SK-N-SH (cell line): ENCODE measurements at regions not wholly inside any gene's neighbourhood (a gene's known extent, or its start where the extent isn't known, plus 50 kb on each side); places are given as distances from the start of the nearest gene placed in this dataset.

Source experiments
- CTCF ChIA-PET: fragments of 300-600, 350-600 bp; formaldehyde crosslinking; extraction: SDS; loops from one replicate; lab custom pipeline; 2021; lab: Yijun Ruan, JAX
- POLR2A ChIA-PET: fragments of 350-600 bp; sonication (Branson Sonifier 250); formaldehyde crosslinking; extraction: SDS; loops from one replicate; lab custom pipeline; 2020; ENCODE audit warnings: antibody characterized with exemption, inconsistent platforms; lab: Yijun Ruan, JAX
- DNase-seq: peaks from one replicate; pipeline ENCODE4 v3.0.0; 2012
- H2AFZ ChIP-seq: fragments of 200-600 bp; sonication (generic); 2 replicates; pipeline ENCODE4 v1.8.1; 2016; ENCODE audit warnings: antibody characterized with exemption, mild to moderate bottlenecking, low read depth
- H3F3A ChIP-seq: fragments of 200-600 bp; sonication (generic); replicated peaks from 2 replicates; pipeline ENCODE3; 2016; ENCODE audit warnings: antibody characterized with exemption, mild to moderate bottlenecking; ENCODE audit not compliant: insufficient read depth
- H3K27ac ChIP-seq, 2 experiments: fragments of 200-500 bp in 1 of 2; fragments of 200-600 bp in 1 of 2; sonication (Bioruptor generic) in 1 of 2; sonication (generic), shearing (Covaris generic) in 1 of 2; 2 replicates each; pipeline versions ENCODE4 v1.5.1 to v1.6.1; 2014 to 2016; ENCODE audit warnings: low read depth in 2 of 2, inconsistent platforms in 1 of 2, low read length in 1 of 2, mild to moderate bottlenecking in 1 of 2, mixed read lengths in 1 of 2
- H3K27me3 ChIP-seq: fragments of 200-600 bp; sonication (generic), shearing (Covaris generic); 2 replicates; pipeline ENCODE4 v1.6.1; 2016; ENCODE audit warnings: mixed run types; ENCODE audit not compliant: insufficient read depth
- H3K36me3 ChIP-seq, 2 experiments: fragments of 200-500 bp in 1 of 2; fragments of 200-600 bp in 1 of 2; sonication (Bioruptor generic) in 1 of 2; sonication (generic) in 1 of 2; replicated peaks in 1 of 2; 2 replicates each; pipeline versions ENCODE3 to v1.5.1; 2014 to 2016; ENCODE audit warnings: low read length in 1 of 2, mild to moderate bottlenecking in 1 of 2; ENCODE audit not compliant: insufficient read depth in 2 of 2, control insufficient read depth in 1 of 2
- H3K4me1 ChIP-seq, 2 experiments: fragments of 200-500 bp in 1 of 2; fragments of 200-600 bp in 1 of 2; sonication (Bioruptor generic) in 1 of 2; sonication (generic), shearing (Covaris generic) in 1 of 2; 2 replicates each; pipeline versions ENCODE4 v1.5.1 to v1.6.1; 2014 to 2016; ENCODE audit warnings: low read depth in 1 of 2, low read length in 1 of 2, mixed run types in 1 of 2; ENCODE audit not compliant: insufficient read depth in 2 of 2, control insufficient read depth in 1 of 2
- H3K4me2 ChIP-seq: fragments of 200-600 bp; sonication (generic), shearing (Covaris generic); 2 replicates; pipeline ENCODE4 v1.6.1; 2017; ENCODE audit warnings: mixed run types
- H3K4me3 ChIP-seq, 2 experiments: fragments of 200-500 bp in 1 of 2; fragments of 200-600 bp in 1 of 2; sonication (Bioruptor generic) in 1 of 2; sonication (generic), shearing (Covaris generic) in 1 of 2; 2 replicates each; pipeline versions ENCODE4 v1.5.1 to v1.8.1; 2014 to 2016; ENCODE audit warnings: low read depth in 2 of 2, inconsistent platforms in 1 of 2, low read length in 1 of 2, mild to moderate bottlenecking in 1 of 2, mixed read lengths in 1 of 2, moderate library complexity in 1 of 2
- H3K79me2 ChIP-seq: fragments of 200-600 bp; sonication (generic); 2 replicates; pipeline ENCODE4 v1.8.1; 2017; ENCODE audit warnings: mild to moderate bottlenecking; ENCODE audit not compliant: insufficient read depth
- H3K9ac ChIP-seq: fragments of 200-600 bp; sonication (generic); 2 replicates; pipeline ENCODE4 v1.6.1; 2017; ENCODE audit warnings: mixed run types
- H3K9me2 ChIP-seq: fragments of 200-600 bp; sonication (generic); 2 replicates; pipeline ENCODE4 v1.6.1; 2017; ENCODE audit warnings: mixed run types
- H3K9me3 ChIP-seq: fragments of 200-600 bp; sonication (generic); 2 replicates; pipeline ENCODE4 v1.6.1; 2017; ENCODE audit warnings: mixed run types, mild to moderate bottlenecking, moderate library complexity
- H4K20me1 ChIP-seq: fragments of 200-600 bp; sonication (generic); 2 replicates; pipeline ENCODE4 v1.6.1; 2017; ENCODE audit warnings: mild to moderate bottlenecking, mixed run types; ENCODE audit not compliant: insufficient read depth
- FOXM1 ChIP-seq: IDR thresholded peaks from 2 replicates; pipeline ENCODE4 v1.4.0; 2012; ENCODE audit warnings: low read depth, mild to moderate bottlenecking
- GABPA ChIP-seq: IDR thresholded peaks from 2 replicates; pipeline ENCODE4 v1.4.0; 2012; ENCODE audit warnings: low read depth, mild to moderate bottlenecking
- MAX ChIP-seq: IDR thresholded peaks from 2 replicates; pipeline ENCODE4 v1.4.0; 2012; ENCODE audit warnings: low read depth
- NFIC ChIP-seq: IDR thresholded peaks from 2 replicates; pipeline ENCODE4 v1.4.0; 2012; ENCODE audit warnings: borderline replicate concordance
- POLR2AphosphoS5 ChIP-seq: IDR thresholded peaks from 2 replicates; pipeline ENCODE4 v1.6.1; 2012; ENCODE audit warnings: low read depth, low read length
- REST ChIP-seq: IDR thresholded peaks from 2 replicates; pipeline ENCODE4 v1.6.1; 2012; ENCODE audit warnings: mild to moderate bottlenecking, low read depth, low read length, moderate library complexity
- RFX5 ChIP-seq: IDR thresholded peaks from 2 replicates; pipeline ENCODE4 v1.6.1; 2012; ENCODE audit warnings: mild to moderate bottlenecking, improper control_type of control experiment, low read length
- TEAD4 ChIP-seq: IDR thresholded peaks from 2 replicates; pipeline ENCODE4 v1.4.0; 2012; ENCODE audit warnings: mild to moderate bottlenecking, borderline replicate concordance; ENCODE audit not compliant: insufficient read depth
- USF2 ChIP-seq: fragments of 150-350 bp; IDR thresholded peaks from 2 replicates; pipeline ENCODE4 v1.6.1; 2017; ENCODE audit warnings: antibody characterized with exemption, low read length, low read depth, borderline replicate concordance

GRCh38 chr13:99859178-99860177, 112.1 kb downstream of the ZIC5 start (continued):
- no peak for TF ChIP-seq TEAD4

- H3K79me2 ChIP-seq = no peaks in the 10 kb centered on the region
- H2AFZ ChIP-seq = no peak overlapping the region
- H3K4me3 ChIP-seq = no peak overlapping the region
- CTCF ChIA-PET = no interaction called here
- H3K27ac ChIP-seq = no peak overlapping the region
- POLR2A ChIA-PET = no interaction called here
- H3K36me3 ChIP-seq = no peaks in the 10 kb centered on the region
- H3K9me3 ChIP-seq = no peaks in the 10 kb centered on the region
- H3K9me2 ChIP-seq = no peaks in the 10 kb centered on the region
- no peak overlapping the region for H3K4me2 ChIP-seq
- H3K9ac ChIP-seq = no peak overlapping the region
- no peaks in the 10 kb centered on the region for H4K20me1 ChIP-seq
- peaks cover 0 to 4% of the 10 kb centered on the region in 2 experiments; a peak in 1 of 4 replicates for H3K4me1 ChIP-seq
- H3F3A ChIP-seq = no peaks in the 10 kb centered on the region
- DNase-seq = no peak
- H3K27me3 ChIP-seq = no peaks in the 10 kb centered on the region
- TF ChIP-seq REST (no peak), RFX5 (no peak), FOXM1 (no peak), USF2 (no peak), GABPA (no peak), NFIC (no peak), MAX (no peak), POLR2AphosphoS5 (no peak)
Observed at GRCh38 chr13:99857738-99858137, 113.8 kb downstream of the ZIC5 start.
